ENCODE measurements at regions not wholly inside any gene's neighbourhood (a gene's known extent, or its start where the extent isn't known, plus 50 kb on each side); places are given as distances from the start of the nearest gene placed in this dataset.

- no peak for DNase-seq (ENCODE audit: low spot score)
- peaks cover 12% of the 10 kb centered on the region for H3K27me3 Mint-ChIP-seq (ENCODE audit: low read depth)
- H3K9me3 Mint-ChIP-seq (ENCODE audit: low read depth): peaks cover 12% of the 10 kb centered on the region
- TF ChIP-seq CTCF (IDR thresholded peaks at IDR 0.05): no peak
- no peaks in the 10 kb centered on the region for H3K36me3 Mint-ChIP-seq (ENCODE audit: low read depth)
- no peaks in the 10 kb centered on the region for H3K4me1 Mint-ChIP-seq (ENCODE audit: low read depth)
- H3K4me3 Mint-ChIP-seq (ENCODE audit: unreplicated experiment): no peak overlapping the region
- H3K27ac Mint-ChIP-seq (ENCODE audit: unreplicated experiment): no peak overlapping the region
Measured at GRCh38 chr5:10849278-10849677, 88.2 kb upstream of the DAP start.

DNA sequence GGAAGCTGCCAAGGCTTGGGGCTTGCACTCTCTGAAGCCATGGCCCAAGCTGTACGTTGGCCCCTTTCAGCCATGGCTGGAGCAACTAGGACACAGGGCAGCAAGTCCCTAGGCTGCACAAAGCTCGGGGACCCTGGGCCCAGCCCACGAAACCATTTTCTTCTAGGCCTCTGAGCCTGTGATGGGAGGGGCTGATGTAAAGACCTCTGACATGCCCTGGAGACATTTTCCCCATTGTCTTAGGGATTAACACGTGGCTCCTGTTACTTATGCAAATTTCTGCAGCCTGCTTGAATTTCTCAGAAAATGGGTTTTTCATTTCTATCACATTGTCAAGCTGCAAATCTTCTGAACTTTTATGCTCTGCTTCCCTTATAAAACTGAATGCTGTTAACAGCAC is 83.0 kb upstream of the DAP start:
- no peak for TF ChIP-seq CTCF (IDR thresholded peaks at IDR 0.05)
- DNase-seq (ENCODE audit: low spot score): no peak
- Mint-ChIP-seq H3K27ac (ENCODE audit: unreplicated experiment) (no peak overlapping the region), H3K36me3 (ENCODE audit: low read depth) (no peaks in the 10 kb centered on the region), H3K4me3 (ENCODE audit: unreplicated experiment) (no peak overlapping the region), H3K9me3 (ENCODE audit: low read depth) (peaks cover 12% of the 10 kb centered on the region), H3K4me1 (ENCODE audit: low read depth) (no peaks in the 10 kb centered on the region), H3K27me3 (ENCODE audit: low read depth) (peaks cover 10% of the 10 kb centered on the region)

DNA sequence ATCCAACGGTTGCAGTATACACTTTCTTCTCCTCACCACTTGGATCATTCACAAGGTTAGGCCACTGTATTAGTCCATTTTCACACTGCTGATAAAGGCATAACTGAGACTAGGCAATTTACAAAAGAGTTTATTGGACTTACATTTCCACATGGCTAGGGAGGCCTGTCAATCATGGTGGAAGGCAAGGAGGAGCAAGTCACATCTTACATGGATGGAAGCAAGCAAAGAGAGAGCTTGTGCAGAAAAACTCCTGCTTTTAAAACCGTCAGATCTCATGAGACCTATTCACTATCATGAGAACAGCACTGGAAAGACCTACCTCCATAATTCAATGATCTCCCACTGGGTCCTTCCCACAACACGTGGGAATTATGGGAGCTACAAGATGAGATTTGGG is 81.8 kb upstream of the DAP start:
- no peak for DNase-seq (ENCODE audit: low spot score)
- no peak overlapping the region for H3K4me3 Mint-ChIP-seq (ENCODE audit: unreplicated experiment)
- H3K27ac Mint-ChIP-seq (ENCODE audit: unreplicated experiment): no peak overlapping the region
- no peaks in the 10 kb centered on the region for H3K4me1 Mint-ChIP-seq (ENCODE audit: low read depth)
- peaks cover 10% of the 10 kb centered on the region for H3K27me3 Mint-ChIP-seq (ENCODE audit: low read depth)
- TF ChIP-seq CTCF (IDR thresholded peaks at IDR 0.05): no peak
- peaks cover 8% of the 10 kb centered on the region for H3K9me3 Mint-ChIP-seq (ENCODE audit: low read depth)
- no peaks in the 10 kb centered on the region for H3K36me3 Mint-ChIP-seq (ENCODE audit: low read depth)

DNA sequence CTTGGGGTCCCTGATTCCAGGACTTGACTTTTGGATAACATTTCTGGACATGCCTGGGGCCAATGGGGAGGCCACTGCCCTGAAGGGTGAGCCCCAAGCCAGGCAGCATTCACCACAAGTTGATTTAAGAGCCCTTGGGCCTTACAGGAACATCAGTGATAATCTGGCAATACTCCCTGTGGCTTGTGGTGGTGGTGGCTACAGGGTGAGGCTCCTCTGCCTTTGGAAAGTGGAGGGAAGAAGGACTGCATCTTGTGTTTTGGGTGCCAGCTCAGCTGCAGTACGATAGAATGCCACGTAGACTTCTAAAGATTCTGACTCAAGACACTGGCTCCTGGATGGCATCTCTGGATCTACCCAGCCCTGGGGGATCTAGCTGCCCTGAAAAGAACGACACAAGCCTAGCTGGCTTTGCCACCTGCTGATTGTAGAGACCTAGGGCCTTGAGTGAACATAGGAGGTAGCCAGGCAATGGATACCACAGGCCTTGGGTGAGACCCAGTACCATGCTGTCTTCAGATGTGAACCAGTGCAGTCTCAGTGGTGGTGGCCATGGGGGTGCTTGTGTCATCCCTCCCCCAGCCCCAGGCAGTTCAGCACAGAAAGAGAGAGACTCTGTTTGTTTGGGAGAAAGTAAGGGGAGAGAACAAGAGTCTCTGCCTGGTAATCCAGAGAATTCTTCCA is 79.0 kb upstream of the DAP start:
- Mint-ChIP-seq H3K4me3 (ENCODE audit: unreplicated experiment) (no peak overlapping the region), H3K36me3 (ENCODE audit: low read depth) (no peaks in the 10 kb centered on the region), H3K27me3 (ENCODE audit: low read depth) (peaks cover 6% of the 10 kb centered on the region), H3K4me1 (ENCODE audit: low read depth) (no peaks in the 10 kb centered on the region), H3K9me3 (ENCODE audit: low read depth) (peaks cover 8% of the 10 kb centered on the region), H3K27ac (ENCODE audit: unreplicated experiment) (no peak overlapping the region)
- no peak for TF ChIP-seq CTCF (IDR thresholded peaks at IDR 0.05)
- DNase-seq (ENCODE audit: low spot score): no peak

DNA sequence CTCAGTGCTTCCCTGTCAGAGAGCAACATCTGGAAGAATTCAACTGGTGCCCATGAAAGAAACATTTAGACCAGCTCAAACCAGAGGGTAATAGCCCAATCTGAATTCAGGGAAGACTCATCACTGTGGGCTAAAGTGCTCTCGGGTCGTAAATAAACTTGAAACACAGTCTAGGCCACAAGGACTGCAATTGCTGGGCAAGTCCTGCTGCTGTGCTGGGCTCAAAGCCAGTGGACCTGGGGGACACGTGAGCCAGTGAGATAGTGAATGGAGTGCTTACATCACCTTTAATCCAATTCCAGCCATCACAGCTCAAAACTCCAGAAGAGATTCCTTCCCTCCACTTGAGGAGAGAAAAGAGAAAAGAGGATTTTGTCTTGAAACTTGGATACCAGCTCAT is 78.1 kb upstream of the DAP start:
- no peak for DNase-seq (ENCODE audit: low spot score)
- no peaks in the 10 kb centered on the region for H3K27me3 Mint-ChIP-seq (ENCODE audit: low read depth)
- no peaks in the 10 kb centered on the region for H3K4me1 Mint-ChIP-seq (ENCODE audit: low read depth)
- no peak overlapping the region for H3K4me3 Mint-ChIP-seq (ENCODE audit: unreplicated experiment)
- H3K9me3 Mint-ChIP-seq (ENCODE audit: low read depth): no peaks in the 10 kb centered on the region
- no peak overlapping the region for H3K27ac Mint-ChIP-seq (ENCODE audit: unreplicated experiment)
- no peak for TF ChIP-seq CTCF (IDR thresholded peaks at IDR 0.05)
- no peaks in the 10 kb centered on the region for H3K36me3 Mint-ChIP-seq (ENCODE audit: low read depth)

Data from chondrocyte (in vitro differentiated cells).